A673 (cell line): ENCODE measurements at regions not wholly inside any gene's neighbourhood (a gene's known extent, or its start where the extent isn't known, plus 50 kb on each side); places are given as distances from the start of the nearest gene placed in this dataset.

Experiments used
- BruUV-seq: library from RNA; stranded (reverse); fragments of 400-500 nt; replicated peaks from 2 replicates; lab custom pipeline; 2021; lab: Mats Ljungman, UMichigan
- CTCF ChIA-PET: fragments of 300-600 bp; sonication (Branson Sonifier 250); formaldehyde crosslinking; loops from one replicate; lab custom pipeline; 2022; ENCODE audit warnings: antibody characterized with exemption; lab: Charles Lee
- POLR2A ChIA-PET: fragments of 300-600 bp; sonication (Branson Sonifier 250); formaldehyde crosslinking; loops from one replicate; lab custom pipeline; 2022; ENCODE audit warnings: antibody characterized with exemption; ENCODE audit not compliant: low non-redundant PET; lab: Charles Lee
- DNase-seq: peaks from one replicate; pipeline ENCODE4 v3.0.0-alpha.2; 2015; ENCODE audit warnings: low spot score
- H3K27ac ChIP-seq: fragments of 200-600 bp; sonication (generic); 2 replicates; pipeline ENCODE4 v1.5.1; 2016; ENCODE audit warnings: mixed run types, low read depth, mild to moderate bottlenecking, mixed read lengths, antibody characterized with exemption, low read length; ENCODE audit not compliant: poor library complexity, severe bottlenecking
- H3K27me3 ChIP-seq: fragments of 200-600 bp; sonication (generic); replicated peaks from 2 replicates; pipeline ENCODE4 v1.6.1; 2017; ENCODE audit warnings: mixed run types, low read depth, mild to moderate bottlenecking, mixed read lengths, antibody characterized with exemption, low read length; ENCODE audit not compliant: insufficient read depth, poor library complexity
- H3K36me3 ChIP-seq: fragments of 200-600 bp; sonication (generic); 2 replicates; pipeline ENCODE4 v1.6.1; 2016; ENCODE audit warnings: mixed run types, mild to moderate bottlenecking, mixed read lengths, antibody characterized with exemption, low read length; ENCODE audit not compliant: insufficient read depth, poor library complexity, severe bottlenecking
- H3K4me1 ChIP-seq: fragments of 200-600 bp; sonication (generic); 2 replicates; pipeline ENCODE4 v1.6.1; 2017; ENCODE audit warnings: mixed run types, mild to moderate bottlenecking, mixed read lengths, antibody characterized with exemption, low read length; ENCODE audit not compliant: insufficient read depth, poor library complexity, severe bottlenecking
- H3K4me3 ChIP-seq: fragments of 200-600 bp; sonication (generic); 2 replicates; pipeline ENCODE4 v1.5.1; 2016; ENCODE audit warnings: low read depth, mixed run types, mild to moderate bottlenecking, mixed read lengths, low read length; ENCODE audit not compliant: poor library complexity, severe bottlenecking
- H3K9me3 ChIP-seq: fragments of 200-600 bp; sonication (generic); 2 replicates; pipeline ENCODE4 v1.6.1; 2016; ENCODE audit warnings: mixed run types, low read depth, mild to moderate bottlenecking, mixed read lengths, antibody characterized with exemption, low read length; ENCODE audit not compliant: poor library complexity, severe bottlenecking
- EZH2 ChIP-seq: fragments of 200-600 bp; sonication (generic); IDR thresholded peaks from 2 replicates; pipeline ENCODE4 v1.6.1; 2017; ENCODE audit warnings: borderline replicate concordance, low read depth, mild to moderate bottlenecking, mixed read lengths, antibody characterized with exemption, low read length; ENCODE audit not compliant: poor library complexity, severe bottlenecking
- intact Hi-C: fragments of 100-400 bp; cut with micrococcal nuclease; formaldehyde crosslinking; loops from one replicate; pipeline ENCODE4 v1.10.0; 2022; ENCODE audit not compliant: unreplicated experiment
- TF ChIP-seq, protein P1 (sequence below): fragments of 300-800, 200-600 bp; sonication (generic); conservative IDR thresholded peaks from 2 replicates; pipeline ENCODE4 v1.5.1; 2017; ENCODE audit warnings: low read depth, mild to moderate bottlenecking, antibody characterized with exemption, low read length, moderate library complexity, mixed read lengths

- POLR2A ChIA-PET, result no interaction called here
- DNase-seq, result no peak
- Histone ChIP-seq H3K27me3 (no peaks in the 10 kb centered on the region), H3K9me3 (no peaks in the 10 kb centered on the region), H3K4me1 (no peaks in the 10 kb centered on the region), H3K27ac (no peak overlapping the region), H3K4me3 (no peak overlapping the region), H3K36me3 (no peaks in the 10 kb centered on the region)
- TF ChIP-seq EZH2, result no peak
- TF ChIP-seq, protein P1, sequence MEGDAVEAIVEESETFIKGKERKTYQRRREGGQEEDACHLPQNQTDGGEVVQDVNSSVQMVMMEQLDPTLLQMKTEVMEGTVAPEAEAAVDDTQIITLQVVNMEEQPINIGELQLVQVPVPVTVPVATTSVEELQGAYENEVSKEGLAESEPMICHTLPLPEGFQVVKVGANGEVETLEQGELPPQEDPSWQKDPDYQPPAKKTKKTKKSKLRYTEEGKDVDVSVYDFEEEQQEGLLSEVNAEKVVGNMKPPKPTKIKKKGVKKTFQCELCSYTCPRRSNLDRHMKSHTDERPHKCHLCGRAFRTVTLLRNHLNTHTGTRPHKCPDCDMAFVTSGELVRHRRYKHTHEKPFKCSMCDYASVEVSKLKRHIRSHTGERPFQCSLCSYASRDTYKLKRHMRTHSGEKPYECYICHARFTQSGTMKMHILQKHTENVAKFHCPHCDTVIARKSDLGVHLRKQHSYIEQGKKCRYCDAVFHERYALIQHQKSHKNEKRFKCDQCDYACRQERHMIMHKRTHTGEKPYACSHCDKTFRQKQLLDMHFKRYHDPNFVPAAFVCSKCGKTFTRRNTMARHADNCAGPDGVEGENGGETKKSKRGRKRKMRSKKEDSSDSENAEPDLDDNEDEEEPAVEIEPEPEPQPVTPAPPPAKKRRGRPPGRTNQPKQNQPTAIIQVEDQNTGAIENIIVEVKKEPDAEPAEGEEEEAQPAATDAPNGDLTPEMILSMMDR, result no peak
- CTCF ChIA-PET, result no interaction called here
- intact Hi-C loops, result no loop called here
- no TSS peak for BruUV-seq
These were observed 130.9 kb upstream of the ZBTB40 start for GRCh38 chr1:22320587-22321344.

GRCh38 chr1:22321917-22322316 lies 129.7 kb upstream of the ZBTB40 start:
- H3K9me3 ChIP-seq, result no peaks in the 10 kb centered on the region
- H3K27ac ChIP-seq, result no peak overlapping the region
- BruUV-seq, result no TSS peak
- no peak for TF ChIP-seq EZH2
- H3K4me1 ChIP-seq, result no peaks in the 10 kb centered on the region
- no peak overlapping the region for H3K4me3 ChIP-seq
- ChIA-PET CTCF (no interaction called here), POLR2A (no interaction called here)
- intact Hi-C loops, result no loop called here
- H3K27me3 ChIP-seq, result no peaks in the 10 kb centered on the region
- no peaks in the 10 kb centered on the region for H3K36me3 ChIP-seq
- no peak for DNase-seq

- Histone ChIP-seq H3K4me1 (no peaks in the 10 kb centered on the region), H3K27ac (no peak overlapping the region), H3K9me3 (no peaks in the 10 kb centered on the region), H3K4me3 (no peak overlapping the region), H3K27me3 (no peaks in the 10 kb centered on the region), H3K36me3 (no peaks in the 10 kb centered on the region)
- no peak for TF ChIP-seq EZH2
- intact Hi-C loops, result no loop called here
- ChIA-PET CTCF (no interaction called here), POLR2A (no interaction called here)
- no peak for DNase-seq
- BruUV-seq, result no TSS peak
These were observed 128.4 kb upstream of the ZBTB40 start for GRCh38 chr1:22323141-22323845.

- Histone ChIP-seq H3K36me3 (no peaks in the 10 kb centered on the region), H3K4me1 (no peaks in the 10 kb centered on the region), H3K9me3 (no peaks in the 10 kb centered on the region), H3K27ac (no peak overlapping the region), H3K27me3 (no peaks in the 10 kb centered on the region), H3K4me3 (no peak overlapping the region)
- DNase-seq, result no peak
- no TSS peak for BruUV-seq
- no peak for TF ChIP-seq EZH2
- TF ChIP-seq, protein P1, result no peak
- intact Hi-C loops, result no loop called here
- POLR2A ChIA-PET, result no interaction called here
- CTCF ChIA-PET, result no interaction called here
These were observed 127.7 kb upstream of the ZBTB40 start for GRCh38 chr1:22323846-22324504.
